Fibroblast of mammary gland (primary cell): ENCODE measurements at regions not wholly inside any gene's neighbourhood (a gene's known extent, or its start where the extent isn't known, plus 50 kb on each side); places are given as distances from the start of the nearest gene placed in this dataset.

Experiments used
- DNase-seq: peaks from one replicate; pipeline ENCODE4 v3.0.0-alpha.2; 2010; ENCODE audit warnings: low read depth
- H3K4me3 ChIP-seq: 2 replicates; pipeline ENCODE4 v1.5.1; 2011; ENCODE audit warnings: low read depth, mild to moderate bottlenecking, low read length, moderate library complexity; ENCODE audit not compliant: control insufficient read depth
- TF ChIP-seq, protein P1 (sequence below): conservative IDR thresholded peaks from 2 replicates; pipeline ENCODE4 v1.5.1; 2011; ENCODE audit warnings: low read depth, low read length, inconsistent platforms; ENCODE audit not compliant: control insufficient read depth, insufficient read depth

GRCh38 chr3:135447483-135447882 lies 518.0 kb upstream of the PPP2R3A start:
- no peak for DNase-seq
- TF ChIP-seq, protein P1, sequence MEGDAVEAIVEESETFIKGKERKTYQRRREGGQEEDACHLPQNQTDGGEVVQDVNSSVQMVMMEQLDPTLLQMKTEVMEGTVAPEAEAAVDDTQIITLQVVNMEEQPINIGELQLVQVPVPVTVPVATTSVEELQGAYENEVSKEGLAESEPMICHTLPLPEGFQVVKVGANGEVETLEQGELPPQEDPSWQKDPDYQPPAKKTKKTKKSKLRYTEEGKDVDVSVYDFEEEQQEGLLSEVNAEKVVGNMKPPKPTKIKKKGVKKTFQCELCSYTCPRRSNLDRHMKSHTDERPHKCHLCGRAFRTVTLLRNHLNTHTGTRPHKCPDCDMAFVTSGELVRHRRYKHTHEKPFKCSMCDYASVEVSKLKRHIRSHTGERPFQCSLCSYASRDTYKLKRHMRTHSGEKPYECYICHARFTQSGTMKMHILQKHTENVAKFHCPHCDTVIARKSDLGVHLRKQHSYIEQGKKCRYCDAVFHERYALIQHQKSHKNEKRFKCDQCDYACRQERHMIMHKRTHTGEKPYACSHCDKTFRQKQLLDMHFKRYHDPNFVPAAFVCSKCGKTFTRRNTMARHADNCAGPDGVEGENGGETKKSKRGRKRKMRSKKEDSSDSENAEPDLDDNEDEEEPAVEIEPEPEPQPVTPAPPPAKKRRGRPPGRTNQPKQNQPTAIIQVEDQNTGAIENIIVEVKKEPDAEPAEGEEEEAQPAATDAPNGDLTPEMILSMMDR = no peak

DNA sequence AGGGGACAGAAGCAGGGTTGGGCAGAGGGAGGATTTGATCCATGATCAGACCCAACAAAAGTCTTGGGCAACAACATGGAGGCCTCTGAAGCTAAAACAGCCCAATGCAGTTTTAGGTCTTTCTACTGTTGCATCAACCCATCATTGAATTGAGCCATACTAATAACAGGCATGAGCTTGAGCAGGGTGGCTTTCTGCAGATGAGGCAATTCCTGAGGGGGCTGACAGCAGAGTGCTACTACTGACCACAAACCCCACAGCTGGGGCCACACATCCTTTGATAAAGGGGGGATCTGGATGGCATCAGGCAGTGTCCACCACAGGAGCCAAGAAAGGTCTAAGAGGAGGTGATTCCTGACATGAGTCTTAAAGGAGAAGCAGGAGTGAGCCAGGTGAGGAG lies 517.0 kb upstream of the PPP2R3A start:
- no peak overlapping the region for H3K4me3 ChIP-seq
- DNase-seq = no peak
- TF ChIP-seq, protein P1 = no peak

More at GRCh38 chr3:135447483-135447882, 518.0 kb upstream of the PPP2R3A start:
- no peak overlapping the region for H3K4me3 ChIP-seq

GRCh38 chr3:135449046-135449445 lies 516.5 kb upstream of the PPP2R3A start:
- TF ChIP-seq, protein P1 = no peak
- DNase-seq = no peak
- H3K4me3 ChIP-seq = no peak overlapping the region

GRCh38 chr3:135451037-135451785 lies 514.3 kb upstream of the PPP2R3A start:
- TF ChIP-seq, protein P1 = no peak
- no peak for DNase-seq
- H3K4me3 ChIP-seq = no peak overlapping the region

DNA sequence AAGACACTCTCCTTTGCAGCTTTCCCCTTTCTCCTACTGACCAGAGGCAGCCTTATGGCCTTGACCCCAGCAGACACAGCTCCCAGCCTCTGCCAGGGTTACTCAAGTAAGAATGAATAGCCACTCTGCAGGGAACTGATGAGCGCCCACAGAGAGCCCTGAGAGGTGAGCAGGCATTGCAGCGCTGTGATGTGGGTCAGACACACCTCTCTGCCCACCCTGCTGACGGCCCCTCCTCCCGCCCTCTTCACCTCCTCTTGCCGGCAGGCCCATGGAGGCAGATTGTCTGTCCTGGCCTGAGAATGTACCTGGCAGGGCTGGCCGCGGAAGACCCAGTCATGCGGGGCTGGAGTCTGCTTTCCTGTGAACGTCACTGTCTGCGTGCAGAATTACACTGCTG lies 512.6 kb upstream of the PPP2R3A start:
- no peak overlapping the region for H3K4me3 ChIP-seq
- TF ChIP-seq, protein P1 = no peak
- no peak for DNase-seq

- no peak for DNase-seq
- TF ChIP-seq, protein P1 = no peak
- no peak overlapping the region for H3K4me3 ChIP-seq
These were observed 512.2 kb upstream of the PPP2R3A start for GRCh38 chr3:135453326-135453725.

DNA sequence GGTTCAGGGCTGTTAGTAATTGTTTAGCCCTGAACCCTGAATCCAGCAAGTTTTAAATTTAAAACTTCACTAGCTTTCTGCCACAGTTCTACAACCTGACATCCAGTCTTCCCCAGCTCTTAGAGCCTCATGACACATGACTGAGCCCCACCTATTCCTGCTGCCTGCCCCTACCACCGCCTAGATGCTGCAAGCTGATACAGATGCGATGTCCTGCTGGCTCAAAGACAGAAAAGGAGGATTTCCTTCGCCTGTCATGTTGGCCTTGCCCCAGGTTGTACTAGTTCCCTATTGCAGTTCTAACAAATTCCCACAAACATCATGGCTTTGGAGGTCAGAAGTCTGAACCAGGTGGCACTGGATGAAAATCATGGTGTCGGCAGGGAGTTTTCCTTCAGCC lies 510.6 kb upstream of the PPP2R3A start:
- TF ChIP-seq, protein P1 = no peak

More for the DNA sequence above, 510.6 kb upstream of the PPP2R3A start:
- DNase-seq = no peak
- H3K4me3 ChIP-seq = no peak overlapping the region
